Caco-2 (cell line): ENCODE measurements at regions not wholly inside any gene's neighbourhood (a gene's known extent, or its start where the extent isn't known, plus 50 kb on each side); places are given as distances from the start of the nearest gene placed in this dataset.

Experiments used
- BruUV-seq: library from RNA; stranded (reverse); fragments of 400-500 nt; replicated peaks from 2 replicates; lab custom pipeline; 2021; lab: Mats Ljungman, UMichigan
- CTCF ChIA-PET: fragments of 300-600 bp; sonication (Branson Sonifier 250); formaldehyde crosslinking; loops from one replicate; lab custom pipeline; 2022; ENCODE audit warnings: antibody characterized with exemption; lab: Charles Lee
- POLR2A ChIA-PET: fragments of 300-600 bp; sonication (Branson Sonifier 250); formaldehyde crosslinking; loops from one replicate; lab custom pipeline; 2022; ENCODE audit warnings: antibody characterized with exemption; lab: Charles Lee
- DNase-seq, 2 experiments: peaks; one replicate each; pipeline versions ENCODE4 v3.0.0 to v3.0.0-alpha.2; 2020 to 2022
- H3K27me3 ChIP-seq: replicated peaks from 2 replicates; pipeline ENCODE4 v1.6.0; 2011; ENCODE audit warnings: low read length; ENCODE audit not compliant: control insufficient read depth, insufficient read depth
- H3K36me3 ChIP-seq: 2 replicates; pipeline ENCODE4 v1.5.1; 2011; ENCODE audit warnings: low read length; ENCODE audit not compliant: control insufficient read depth, insufficient read depth
- H3K4me1 ChIP-seq: fragments of 250-450 bp; sonication (Bioruptor Pico); 2 replicates; pipeline ENCODE4 v1.5.1; 2020; ENCODE audit warnings: mild to moderate bottlenecking
- H3K4me3 ChIP-seq: 2 replicates; pipeline ENCODE4 v1.5.1; 2011; ENCODE audit warnings: low read depth, mild to moderate bottlenecking, control low read depth, low read length
- H3K9me3 ChIP-seq: fragments of 250-450 bp; sonication (Bioruptor Pico); 2 replicates; pipeline ENCODE4 v1.5.1; 2020; ENCODE audit warnings: mild to moderate bottlenecking, moderate library complexity
- H3K27ac Mint-ChIP-seq: one replicate; pipeline ENCODE4 v1.8.0; 2022; ENCODE audit warnings: mixed read lengths; ENCODE audit not compliant: unreplicated experiment
- H3K27me3 Mint-ChIP-seq: one replicate; pipeline ENCODE4 v1.8.0; 2022; ENCODE audit warnings: mixed read lengths; ENCODE audit not compliant: insufficient read depth, unreplicated experiment
- H3K36me3 Mint-ChIP-seq: one replicate; pipeline ENCODE4 v1.8.0; 2022; ENCODE audit warnings: mild to moderate bottlenecking, mixed read lengths; ENCODE audit not compliant: insufficient read depth, unreplicated experiment
- H3K4me1 Mint-ChIP-seq: one replicate; pipeline ENCODE4 v1.8.0; 2022; ENCODE audit warnings: low read depth, mixed read lengths; ENCODE audit not compliant: unreplicated experiment
- H3K4me3 Mint-ChIP-seq: one replicate; pipeline ENCODE4 v1.8.0; 2022; ENCODE audit warnings: mild to moderate bottlenecking, moderate library complexity, mixed read lengths; ENCODE audit not compliant: unreplicated experiment
- H3K9me3 Mint-ChIP-seq: one replicate; pipeline ENCODE4 v1.8.0; 2022; ENCODE audit warnings: mixed read lengths; ENCODE audit not compliant: unreplicated experiment
- CTCF ChIP-seq, 2 experiments: fragments of 200-600 bp in 1 of 2; IDR thresholded peaks; 1 replicate in 1 of 2; 2 replicates in 1 of 2; pipeline versions ENCODE4 v1.5.1 to v1.8.0; 2011 to 2022; ENCODE audit warnings: antibody characterized with exemption in 1 of 2, control low read depth in 1 of 2, inconsistent platforms in 1 of 2, low read depth in 1 of 2, low read length in 1 of 2, mild to moderate bottlenecking in 1 of 2, moderate library complexity in 1 of 2; ENCODE audit not compliant: insufficient read depth in 1 of 2, severe bottlenecking in 1 of 2, unreplicated experiment in 1 of 2
- intact Hi-C: fragments of 100-400 bp; cut with micrococcal nuclease; formaldehyde crosslinking; loops from one replicate; pipeline ENCODE4 v1.10.0; 2022; ENCODE audit not compliant: unreplicated experiment

GRCh38 chr1:55552636-55553035 lies 337.5 kb upstream of the USP24 start:
- Histone ChIP-seq H3K27me3 (no peaks in the 10 kb centered on the region), H3K4me3 (no peak overlapping the region), H3K9me3 (no peaks in the 10 kb centered on the region), H3K4me1 (no peaks in the 10 kb centered on the region), H3K36me3 (no peaks in the 10 kb centered on the region)
- TF ChIP-seq CTCF (IDR thresholded peaks at IDR 0.05; ENCODE audit: insufficient read depth in 1 of 2, low read depth in 1 of 2, low read length in 1 of 2, severe bottlenecking in 1 of 2, unreplicated experiment in 1 of 2) = no peak
- POLR2A ChIA-PET = no interaction called here
- no peaks in the 10 kb centered on the region for H3K27me3 Mint-ChIP-seq
- no peaks in the 10 kb centered on the region for H3K36me3 Mint-ChIP-seq
- no peaks in the 10 kb centered on the region for H3K4me1 Mint-ChIP-seq
- DNase-seq = no peak
- no peaks in the 10 kb centered on the region for H3K9me3 Mint-ChIP-seq
- BruUV-seq = no TSS peak
- CTCF ChIA-PET = no interaction called here
- intact Hi-C loops = no loop called here
- no peak overlapping the region for H3K27ac Mint-ChIP-seq
- no peak overlapping the region for H3K4me3 Mint-ChIP-seq

GRCh38 chr1:55547405-55547804 lies 332.2 kb upstream of the USP24 start:
- no TSS peak for BruUV-seq
- H3K4me3 ChIP-seq = no peak overlapping the region
- ChIA-PET POLR2A (no interaction called here), CTCF (no interaction called here)
- intact Hi-C loops = no loop called here
- no peak for TF ChIP-seq CTCF (IDR thresholded peaks at IDR 0.05; ENCODE audit: insufficient read depth in 1 of 2, low read depth in 1 of 2, low read length in 1 of 2, severe bottlenecking in 1 of 2, unreplicated experiment in 1 of 2)
- H3K4me3 Mint-ChIP-seq = no peak overlapping the region
- H3K9me3 ChIP-seq = no peaks in the 10 kb centered on the region
- H3K27ac Mint-ChIP-seq = no peak overlapping the region
- H3K36me3 Mint-ChIP-seq = no peaks in the 10 kb centered on the region
- H3K27me3 Mint-ChIP-seq = no peaks in the 10 kb centered on the region
- no peak for DNase-seq
- H3K4me1 Mint-ChIP-seq = no peaks in the 10 kb centered on the region
- H3K4me1 ChIP-seq = no peaks in the 10 kb centered on the region
- no peaks in the 10 kb centered on the region for H3K27me3 ChIP-seq
- H3K9me3 Mint-ChIP-seq = no peaks in the 10 kb centered on the region
- H3K36me3 ChIP-seq = no peaks in the 10 kb centered on the region

GRCh38 chr1:55546553-55546952 lies 331.4 kb upstream of the USP24 start:
- Histone ChIP-seq H3K4me3 (no peak overlapping the region), H3K4me1 (no peaks in the 10 kb centered on the region), H3K36me3 (no peaks in the 10 kb centered on the region), H3K9me3 (no peaks in the 10 kb centered on the region), H3K27me3 (no peaks in the 10 kb centered on the region)
- H3K27ac Mint-ChIP-seq = no peak overlapping the region
- intact Hi-C loops = no loop called here
- no peaks in the 10 kb centered on the region for H3K9me3 Mint-ChIP-seq
- H3K36me3 Mint-ChIP-seq = no peaks in the 10 kb centered on the region
- no peaks in the 10 kb centered on the region for H3K4me1 Mint-ChIP-seq
- POLR2A ChIA-PET = no interaction called here
- no peak for DNase-seq
- H3K4me3 Mint-ChIP-seq = no peak overlapping the region
- TF ChIP-seq CTCF (IDR thresholded peaks at IDR 0.05; ENCODE audit: insufficient read depth in 1 of 2, low read depth in 1 of 2, low read length in 1 of 2, severe bottlenecking in 1 of 2, unreplicated experiment in 1 of 2) = no peak
- no TSS peak for BruUV-seq
- H3K27me3 Mint-ChIP-seq = no peaks in the 10 kb centered on the region
- CTCF ChIA-PET = no interaction called here
